Fibroblast of villous mesenchyme (primary cell): ENCODE measurements at regions not wholly inside any gene's neighbourhood (a gene's known extent, or its start where the extent isn't known, plus 50 kb on each side); places are given as distances from the start of the nearest gene placed in this dataset.

Experiments
- DNase-seq: peaks from one replicate; pipeline ENCODE4 v3.0.0-alpha.2; 2010; ENCODE audit warnings: low read depth
- H3K4me3 ChIP-seq: 2 replicates; pipeline ENCODE4 v1.5.1; 2011; ENCODE audit warnings: low read depth, mild to moderate bottlenecking, low read length
- TF ChIP-seq, protein P1 (sequence below): IDR thresholded peaks from 2 replicates; pipeline ENCODE4 v1.5.1; 2012; ENCODE audit warnings: low read depth, mild to moderate bottlenecking, low read length; ENCODE audit not compliant: insufficient read depth

DNA sequence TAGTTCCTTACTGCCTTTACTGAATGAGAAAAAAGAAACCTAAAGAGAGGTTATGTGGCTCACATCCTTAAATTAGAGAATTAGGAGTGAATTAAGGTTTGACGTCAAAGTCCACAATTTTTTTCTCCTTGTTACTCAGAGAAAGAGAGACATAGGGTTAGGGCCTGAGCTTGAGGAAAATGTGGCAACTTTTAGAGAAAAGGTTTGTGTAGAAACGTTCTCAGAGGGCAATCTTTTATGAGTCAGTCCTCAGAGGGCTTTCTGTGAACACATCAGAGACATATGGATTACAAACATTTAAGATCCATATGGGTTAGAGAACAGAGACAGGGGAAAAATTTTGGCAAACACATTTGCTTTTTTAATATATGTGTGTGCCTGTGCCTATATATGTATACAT is 242.8 kb downstream of the TGFB2 start:
- no peak overlapping the region for H3K4me3 ChIP-seq
- TF ChIP-seq, protein P1, sequence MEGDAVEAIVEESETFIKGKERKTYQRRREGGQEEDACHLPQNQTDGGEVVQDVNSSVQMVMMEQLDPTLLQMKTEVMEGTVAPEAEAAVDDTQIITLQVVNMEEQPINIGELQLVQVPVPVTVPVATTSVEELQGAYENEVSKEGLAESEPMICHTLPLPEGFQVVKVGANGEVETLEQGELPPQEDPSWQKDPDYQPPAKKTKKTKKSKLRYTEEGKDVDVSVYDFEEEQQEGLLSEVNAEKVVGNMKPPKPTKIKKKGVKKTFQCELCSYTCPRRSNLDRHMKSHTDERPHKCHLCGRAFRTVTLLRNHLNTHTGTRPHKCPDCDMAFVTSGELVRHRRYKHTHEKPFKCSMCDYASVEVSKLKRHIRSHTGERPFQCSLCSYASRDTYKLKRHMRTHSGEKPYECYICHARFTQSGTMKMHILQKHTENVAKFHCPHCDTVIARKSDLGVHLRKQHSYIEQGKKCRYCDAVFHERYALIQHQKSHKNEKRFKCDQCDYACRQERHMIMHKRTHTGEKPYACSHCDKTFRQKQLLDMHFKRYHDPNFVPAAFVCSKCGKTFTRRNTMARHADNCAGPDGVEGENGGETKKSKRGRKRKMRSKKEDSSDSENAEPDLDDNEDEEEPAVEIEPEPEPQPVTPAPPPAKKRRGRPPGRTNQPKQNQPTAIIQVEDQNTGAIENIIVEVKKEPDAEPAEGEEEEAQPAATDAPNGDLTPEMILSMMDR = no peak
- peak; percentile 41 for DNase-seq

DNA sequence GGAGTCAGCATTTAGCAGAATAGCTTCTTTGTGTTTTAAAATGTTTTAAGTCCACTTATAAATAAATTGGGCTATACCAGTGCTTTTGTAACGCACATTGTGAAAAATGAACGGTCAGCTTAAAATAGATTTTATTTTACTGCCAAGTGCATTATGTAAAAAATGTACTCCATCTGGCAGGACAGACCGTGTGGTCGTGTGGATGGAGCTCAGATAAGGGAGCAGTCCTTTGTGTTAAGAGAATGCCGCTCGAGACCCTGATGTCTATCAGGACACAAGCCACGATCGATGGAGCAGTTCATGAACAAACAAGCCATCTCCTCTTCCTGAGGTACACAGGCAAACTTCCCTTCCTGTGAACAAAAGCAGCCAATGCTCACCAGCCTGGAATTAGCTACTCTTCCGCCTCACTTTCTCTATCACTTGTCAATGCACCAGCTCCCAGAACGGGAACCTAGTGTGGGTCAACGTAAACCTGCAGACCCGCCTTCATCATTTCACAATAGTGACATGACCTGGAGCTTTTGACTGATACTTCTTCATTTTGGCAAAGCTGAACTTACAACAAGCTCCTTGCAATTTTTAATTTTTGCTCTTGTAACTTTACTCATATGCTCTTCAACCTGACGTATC is 243.5 kb downstream of the TGFB2 start:
- no peak for DNase-seq
- TF ChIP-seq, protein P1 = no peak
- H3K4me3 ChIP-seq = no peak overlapping the region

DNA sequence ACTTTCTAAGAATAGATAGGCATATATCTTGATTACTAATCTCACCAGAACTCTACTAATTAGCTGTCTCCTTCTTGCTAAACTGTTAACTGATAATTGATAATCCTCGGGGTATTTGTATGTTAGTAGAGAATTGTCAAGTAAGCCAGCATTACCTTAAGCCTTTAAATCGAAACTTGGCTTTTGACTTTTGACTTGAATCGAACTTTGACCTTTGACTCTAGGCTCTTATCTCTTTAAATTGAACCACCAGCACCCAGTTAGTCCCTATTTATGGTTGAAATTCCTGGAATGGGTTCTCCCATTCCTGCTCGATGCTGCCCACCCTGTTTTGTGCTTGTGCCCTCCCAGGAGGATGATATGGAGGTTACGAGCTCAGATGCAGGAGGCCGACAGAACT is 244.4 kb downstream of the TGFB2 start:
- TF ChIP-seq, protein P1 = no peak
- H3K4me3 ChIP-seq = no peak overlapping the region
- no peak for DNase-seq

DNA sequence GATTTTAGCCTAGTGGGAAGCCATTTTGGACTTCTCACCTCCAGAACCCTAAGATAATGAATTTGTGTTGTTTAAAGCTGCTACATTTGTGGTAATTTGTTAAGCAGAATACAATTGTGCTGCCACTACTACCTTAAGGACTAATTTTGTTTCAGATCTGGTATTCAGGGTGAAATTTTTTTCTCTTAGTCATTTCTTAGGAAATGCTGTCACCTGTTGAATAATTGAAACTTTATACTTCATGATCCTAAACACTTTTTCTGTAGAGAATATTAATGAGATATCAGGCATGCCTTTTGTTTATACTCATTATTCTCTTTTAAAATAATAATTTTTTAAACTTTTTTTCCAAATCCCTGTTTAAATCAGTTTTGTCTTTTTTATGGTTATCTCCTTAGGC is 246.8 kb downstream of the TGFB2 start:
- no peak overlapping the region for H3K4me3 ChIP-seq
- DNase-seq = no peak
- TF ChIP-seq, protein P1 = no peak

DNA sequence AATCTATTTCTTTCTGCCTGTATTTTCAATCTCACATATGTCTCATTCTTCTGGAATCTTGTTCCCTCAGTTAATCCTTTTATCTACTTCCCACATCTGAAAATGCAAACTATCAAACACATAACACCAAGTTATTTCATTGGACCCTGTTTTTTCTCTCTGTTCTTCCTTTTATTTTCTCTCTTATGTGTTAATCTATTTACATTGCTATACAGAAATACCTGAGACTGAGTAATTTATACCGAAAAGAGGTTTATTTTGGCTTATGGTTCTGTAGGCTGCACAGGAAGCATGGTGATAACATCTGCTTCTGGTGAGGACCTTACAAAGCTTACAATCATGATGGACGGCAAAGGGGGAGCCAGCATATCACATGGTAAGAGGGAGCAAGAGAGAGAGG is 247.6 kb downstream of the TGFB2 start:
- DNase-seq = peak; percentile 76
- H3K4me3 ChIP-seq = no peak overlapping the region
- TF ChIP-seq, protein P1 = no peak

DNA sequence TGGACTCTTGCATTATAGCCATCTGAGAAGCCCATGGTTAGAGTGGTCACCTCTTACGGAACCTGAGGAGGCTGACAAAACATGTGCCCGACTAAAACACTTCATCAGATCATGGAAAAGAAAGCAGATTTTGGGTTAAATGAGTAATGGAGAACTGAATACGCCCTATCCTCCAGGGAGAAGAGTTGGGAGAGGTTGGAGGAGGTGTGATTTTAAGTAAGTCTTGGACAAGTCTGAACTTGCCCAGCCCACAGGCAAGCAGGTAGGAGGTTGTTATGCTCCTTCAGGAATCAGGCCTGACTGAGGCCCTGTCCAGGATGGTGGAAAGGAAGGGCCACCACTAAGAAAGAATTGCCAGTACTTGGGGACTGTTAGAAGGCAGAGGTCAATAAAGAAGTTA is 255.8 kb downstream of the TGFB2 start:
- DNase-seq = no peak
- H3K4me3 ChIP-seq = no peak overlapping the region
- TF ChIP-seq, protein P1 = no peak

DNA sequence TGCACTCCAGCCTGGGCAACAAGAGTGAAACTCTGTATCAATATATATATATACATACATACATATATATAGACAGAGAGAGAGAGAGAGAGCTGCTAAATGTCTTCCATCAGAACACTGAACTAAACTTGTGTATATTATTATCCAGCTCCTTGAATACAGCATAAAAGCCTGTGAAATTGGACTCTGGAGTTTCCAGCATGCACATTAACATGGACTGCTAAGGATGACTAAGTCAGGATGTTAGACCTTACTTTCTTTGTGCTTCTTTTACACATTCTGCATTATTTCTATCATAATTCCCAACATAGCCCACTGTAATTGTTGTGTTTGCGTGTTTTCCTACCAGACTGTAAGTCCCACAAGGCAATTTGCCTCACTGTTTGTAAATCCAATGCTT is 259.1 kb downstream of the TGFB2 start:
- TF ChIP-seq, protein P1 = no peak
- no peak overlapping the region for H3K4me3 ChIP-seq
- DNase-seq = no peak
